ENCODE measurements at regions not wholly inside any gene's neighbourhood (a gene's known extent, or its start where the extent isn't known, plus 50 kb on each side); places are given as distances from the start of the nearest gene placed in this dataset.

DNA sequence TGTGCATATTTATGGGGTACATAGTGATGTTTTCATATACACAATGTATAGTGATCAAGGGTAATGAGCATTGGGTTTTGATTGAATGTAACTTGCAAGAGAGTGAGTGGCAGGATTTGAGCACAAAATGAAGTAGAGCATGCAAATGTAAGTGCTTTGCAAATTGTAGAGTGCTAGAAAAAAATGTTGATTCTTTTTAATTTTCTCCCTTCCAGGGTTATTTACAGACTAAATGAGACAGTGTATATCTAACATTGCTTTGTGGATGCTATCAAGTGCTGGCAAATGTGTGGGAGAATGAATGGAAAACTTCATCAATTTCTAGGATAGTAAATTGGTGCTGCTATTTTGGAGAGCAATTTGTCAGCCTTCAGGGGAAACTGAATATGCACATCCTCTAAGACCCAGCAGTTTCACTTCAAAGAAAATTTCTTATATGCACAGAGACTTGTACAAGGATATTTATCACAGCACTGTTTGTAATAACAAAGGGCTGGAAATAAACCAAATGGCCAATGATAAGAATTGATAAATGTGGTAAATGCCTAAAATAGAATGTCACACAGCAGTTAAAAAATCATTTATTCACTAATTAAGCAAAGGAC is 120.6 kb upstream of the PLPP4 start:
- DNase-seq: no peak
- intact Hi-C loops (cut with DNase I): loop anchor here (10.0 kb wide), 1 partner anchor 642 kb away; no protein-coding TSS in a partner anchor

DNA sequence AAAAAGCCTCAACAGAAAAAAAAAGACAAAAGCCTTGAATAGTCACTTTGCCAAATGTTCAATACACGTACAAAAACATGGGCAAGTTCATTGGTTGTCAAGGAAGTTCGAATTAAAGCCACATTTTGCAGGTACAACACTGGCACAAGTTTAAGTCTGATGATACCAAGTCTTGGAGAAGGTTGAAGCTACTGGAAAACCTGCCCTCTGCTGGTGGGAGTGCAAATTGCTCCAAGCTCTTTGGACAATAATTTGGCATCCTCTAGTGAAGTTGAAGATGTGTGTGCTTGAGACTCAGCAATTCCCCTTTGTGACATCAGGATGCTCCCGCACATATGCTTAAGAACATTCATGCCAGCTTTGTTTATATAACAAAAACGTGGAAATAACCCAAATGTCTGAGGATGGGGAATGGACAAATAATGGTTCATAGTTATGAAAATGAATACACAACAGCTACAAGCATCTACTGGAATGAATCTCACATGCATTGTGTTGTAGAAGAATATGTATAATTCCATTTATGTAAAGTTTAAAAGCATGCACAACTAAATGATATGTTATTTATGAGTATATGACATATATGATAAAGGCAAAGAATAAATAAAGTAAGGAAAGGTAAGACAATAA is 120.0 kb upstream of the PLPP4 start:
- intact Hi-C loops (cut with DNase I): loop anchor here (10.0 kb wide), 1 partner anchor 642 kb away; no protein-coding TSS in a partner anchor
- DNase-seq: peak in 37 of 42 donors; percentile 2 to 74 (median 36)

DNA sequence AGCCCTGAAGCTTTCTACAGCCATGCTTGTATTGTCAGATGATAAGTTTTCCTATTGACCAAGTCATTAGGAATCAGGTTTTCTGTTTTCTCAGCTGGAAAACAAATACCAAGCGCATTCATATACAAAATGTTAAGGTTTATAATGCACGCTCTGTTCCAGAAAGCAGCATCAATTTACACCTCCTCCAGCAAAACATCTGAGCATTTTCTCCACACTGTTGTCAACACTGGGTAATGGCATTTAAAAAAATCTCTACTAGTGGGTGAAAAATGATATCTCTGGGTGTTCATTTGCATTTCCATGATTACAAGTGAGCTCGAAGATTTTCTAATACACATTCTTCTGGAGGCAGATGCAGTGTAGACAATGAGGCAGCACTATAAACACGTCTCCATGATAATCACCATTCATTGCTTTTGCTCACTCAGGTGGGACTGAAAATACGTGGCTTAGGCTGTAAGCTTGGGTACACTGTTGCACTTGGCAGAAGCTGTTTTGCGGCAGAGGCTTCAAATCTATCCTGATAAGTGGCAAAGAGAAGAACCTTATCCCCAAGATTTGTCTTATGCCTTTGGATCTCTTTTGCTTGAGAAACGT is 114.8 kb upstream of the PLPP4 start:
- intact Hi-C loops (cut with DNase I): no loop called here
- no peak for DNase-seq

DNA sequence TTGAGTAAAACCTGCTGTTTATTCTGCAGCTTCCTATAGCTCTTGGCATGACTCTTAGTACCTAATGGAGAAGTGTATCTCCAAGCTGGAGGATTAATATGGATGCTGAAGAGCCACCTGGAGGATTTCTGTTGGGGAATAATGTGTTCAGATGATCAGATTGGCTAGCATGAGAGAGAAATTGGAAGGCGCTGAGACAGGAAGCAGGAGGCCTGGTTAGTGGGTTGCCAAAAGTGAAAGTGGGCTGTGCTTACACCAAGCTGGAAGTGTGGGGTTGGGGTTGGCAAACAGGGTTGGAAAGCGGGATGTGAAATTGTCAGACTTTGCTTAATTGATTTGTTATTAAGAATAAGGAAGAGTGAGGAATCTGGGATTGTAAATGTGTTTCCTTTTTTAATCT is 111.8 kb upstream of the PLPP4 start:
- DNase-seq: no peak
- intact Hi-C loops (cut with DNase I): no loop called here

DNA sequence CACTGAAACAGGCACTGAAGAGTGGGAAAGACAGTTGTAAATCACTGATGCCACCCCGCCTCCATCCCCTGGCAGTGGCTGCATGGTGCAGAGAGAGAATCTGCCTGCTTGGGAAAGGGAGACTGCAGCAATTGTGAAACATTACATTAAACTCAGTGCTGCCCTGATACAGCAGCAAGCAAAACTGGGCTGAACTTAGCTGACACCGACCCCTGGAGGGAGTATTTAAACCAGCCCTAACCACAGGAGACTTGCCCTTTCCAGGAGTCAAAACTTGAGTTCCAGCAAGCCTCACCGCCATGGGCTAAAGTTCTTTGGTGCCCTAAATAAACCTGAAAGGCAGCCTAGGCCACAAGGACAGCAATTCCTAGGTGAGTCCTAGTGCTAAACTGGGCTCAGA is 109.4 kb upstream of the PLPP4 start:
- intact Hi-C loops (cut with DNase I): no loop called here

DNA sequence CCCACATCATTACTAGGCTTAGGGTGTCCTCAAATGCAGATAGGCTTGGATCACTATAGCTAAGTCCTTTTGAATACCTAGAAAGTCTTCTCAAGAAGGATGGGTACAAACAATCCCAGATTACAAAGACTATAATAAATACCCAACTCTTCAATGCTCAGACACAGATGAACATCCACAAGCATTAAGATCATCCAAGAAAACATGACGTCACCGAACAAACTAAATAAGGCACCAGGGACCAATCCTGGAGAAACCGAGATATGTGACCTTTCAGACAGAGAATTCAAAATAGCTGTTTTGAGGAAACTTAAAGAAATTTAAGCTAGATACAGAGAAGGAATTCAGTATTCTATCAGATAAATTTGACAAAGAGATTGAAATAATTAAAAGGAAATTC is 108.0 kb upstream of the PLPP4 start:
- intact Hi-C loops (cut with DNase I): no loop called here
- DNase-seq: no peak

More for the DNA sequence above, 109.4 kb upstream of the PLPP4 start:
- DNase-seq: no peak

DNA sequence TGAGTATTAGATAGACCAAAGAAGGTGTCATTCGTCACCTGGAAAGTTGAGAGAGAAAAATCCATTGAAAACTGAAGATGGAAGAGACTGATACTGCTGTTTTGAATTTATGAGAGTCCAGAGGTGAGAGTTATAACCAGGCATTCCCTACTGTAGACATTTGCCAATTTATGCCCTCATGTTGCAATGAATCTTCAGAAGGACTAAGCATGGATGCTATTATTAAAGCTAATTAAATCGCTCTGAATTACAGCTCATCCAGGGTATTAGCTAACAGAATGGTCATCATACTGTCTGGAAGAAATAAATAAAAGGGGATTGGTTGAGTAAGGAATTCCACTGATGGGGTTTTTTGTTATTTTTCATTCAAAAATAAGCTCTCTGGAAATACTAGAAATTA is 101.6 kb upstream of the PLPP4 start:
- intact Hi-C loops (cut with DNase I): no loop called here
- no peak for DNase-seq

DNA sequence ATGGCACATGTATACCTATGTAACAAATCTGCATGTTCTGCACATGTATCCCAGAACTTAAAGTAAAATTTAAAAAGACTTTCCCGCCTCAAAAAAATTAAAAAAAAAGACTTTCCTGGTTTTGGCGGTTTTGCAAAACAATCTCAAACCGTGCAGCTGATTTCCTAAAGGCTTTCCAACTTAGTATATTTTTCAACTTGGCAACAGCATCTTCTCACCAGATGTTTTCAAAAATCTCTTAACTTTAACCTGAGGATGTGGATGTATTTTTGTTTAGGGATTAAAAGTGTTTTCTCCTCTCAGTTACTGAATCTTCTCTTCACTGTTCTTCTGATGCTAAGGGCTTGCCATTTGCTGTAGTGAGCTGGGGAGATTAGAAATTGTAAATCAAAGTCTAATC is 96.5 kb upstream of the PLPP4 start:
- no peak for DNase-seq
- intact Hi-C loops (cut with DNase I): no loop called here

DNA sequence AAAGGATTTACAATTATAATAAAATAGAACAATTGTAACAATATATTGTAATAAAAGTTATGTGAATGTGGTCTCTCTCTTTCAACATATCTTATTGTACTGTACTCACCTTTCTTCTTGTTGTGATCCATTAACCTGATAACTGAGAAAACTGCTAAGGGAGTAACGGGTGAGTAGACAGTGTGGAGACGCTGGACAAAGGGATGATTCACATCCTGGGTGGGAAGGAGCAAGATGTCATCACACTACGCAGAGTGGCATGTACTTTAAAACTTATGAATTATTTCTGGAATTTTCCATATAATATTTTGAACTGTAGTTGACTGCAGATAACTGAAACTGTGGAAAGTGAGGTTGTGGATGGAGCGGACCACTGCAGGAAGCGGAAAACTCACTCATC is 91.2 kb upstream of the PLPP4 start:
- no peak for DNase-seq
- intact Hi-C loops (cut with DNase I): no loop called here

DNA sequence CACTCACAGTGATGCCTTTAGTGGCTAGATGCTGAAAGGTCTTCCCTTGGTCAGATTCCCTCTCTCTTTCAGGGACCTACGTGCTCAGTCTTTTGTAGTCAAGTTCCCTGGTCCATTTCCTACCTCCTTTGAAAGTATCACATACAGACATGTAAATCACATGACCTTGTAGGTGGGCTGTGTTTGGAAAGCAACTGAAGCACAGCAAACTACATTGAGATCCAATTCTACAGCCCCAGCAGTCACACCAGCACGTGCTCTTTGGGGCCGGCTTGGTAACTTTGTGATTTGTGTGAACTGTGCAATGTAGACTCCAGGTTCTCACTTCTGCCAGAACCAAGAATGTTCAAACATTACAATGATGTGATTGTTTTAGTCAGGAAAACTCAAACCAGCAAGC is 89.7 kb upstream of the PLPP4 start:
- peak in 1 of 42 donors; percentile 8 for DNase-seq
- intact Hi-C loops (cut with DNase I): no loop called here

DNA sequence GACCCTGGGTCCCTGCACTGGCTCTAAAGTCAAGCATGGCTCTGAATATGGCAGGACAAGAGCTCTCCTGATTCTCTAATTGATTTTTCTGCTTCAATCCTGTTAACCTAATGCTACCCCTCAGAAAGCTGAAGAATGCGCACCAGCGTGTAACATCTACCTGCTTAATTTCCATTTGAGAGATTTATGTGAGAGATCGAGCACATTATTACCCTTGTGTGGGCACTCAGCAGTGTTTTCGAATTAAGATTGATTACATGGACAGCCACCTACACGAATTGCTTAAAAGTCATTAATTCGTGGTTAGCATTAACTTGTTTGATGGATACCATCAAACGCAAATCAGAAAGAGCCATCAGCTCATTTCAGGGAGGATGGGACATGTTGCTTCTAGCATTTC is 88.7 kb upstream of the PLPP4 start:
- DNase-seq: no peak
- intact Hi-C loops (cut with DNase I): no loop called here

DNA sequence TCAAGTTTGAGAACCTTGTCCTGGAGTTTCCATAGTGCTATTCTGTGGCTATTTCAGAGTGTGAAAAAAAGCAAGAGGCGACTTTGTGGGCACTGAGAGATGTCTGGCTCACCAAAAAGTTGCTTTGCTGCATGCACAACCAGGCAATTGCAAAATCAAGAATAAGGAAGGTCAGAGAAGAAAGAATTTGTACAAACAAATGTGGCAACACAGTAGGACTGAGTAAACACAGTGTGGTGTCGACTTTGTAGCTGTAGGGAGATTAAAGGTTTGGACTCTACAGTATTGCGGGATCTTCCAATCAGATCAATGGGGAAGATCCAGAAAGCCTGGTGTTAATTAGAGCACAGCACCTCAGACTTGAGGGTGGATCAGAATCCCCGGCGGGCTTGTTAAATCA is 88.1 kb upstream of the PLPP4 start:
- intact Hi-C loops (cut with DNase I): no loop called here
- DNase-seq: peak in 1 of 42 donors; percentile 7

DNA sequence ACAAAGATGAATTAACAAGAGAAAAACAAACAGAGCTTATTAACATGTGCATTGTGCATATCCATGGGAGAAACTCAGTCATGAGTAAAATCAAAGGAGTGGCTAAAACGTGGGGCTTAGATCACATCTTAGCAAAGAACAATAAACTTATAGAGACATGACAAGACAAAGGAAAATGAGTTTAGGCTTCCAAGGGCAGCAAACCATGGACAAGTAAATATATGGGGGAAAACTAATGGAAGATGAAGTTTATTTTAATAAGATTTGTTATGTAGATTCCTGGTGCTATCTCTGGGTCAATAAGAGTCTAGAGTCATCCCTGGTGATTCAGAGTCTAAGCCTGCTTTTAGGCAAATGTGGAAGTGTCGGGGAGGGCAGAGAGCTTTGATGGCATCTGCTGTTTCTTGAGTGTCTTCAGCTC is 87.2 kb upstream of the PLPP4 start:
- intact Hi-C loops (cut with DNase I): no loop called here
- no peak for DNase-seq

DNA sequence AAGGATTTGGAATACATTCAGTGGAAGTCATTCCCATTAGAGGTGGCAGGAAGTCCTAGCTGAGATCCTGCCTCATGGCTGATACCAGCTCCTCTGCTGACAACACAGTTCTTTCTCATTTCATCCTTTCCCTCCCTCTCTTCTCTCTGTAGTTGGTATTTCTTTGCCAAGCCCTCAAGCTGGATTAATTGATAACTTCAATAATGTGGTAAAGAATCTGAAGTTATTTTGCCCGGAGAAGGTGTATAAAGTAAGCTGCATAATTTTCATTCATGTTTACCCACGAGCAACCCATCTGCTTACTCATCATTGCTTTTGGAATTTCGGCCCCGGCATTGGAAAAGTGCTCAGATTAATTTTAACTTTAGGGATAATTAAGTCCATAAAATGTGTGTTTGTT is 85.2 kb upstream of the PLPP4 start:
- intact Hi-C loops (cut with DNase I): no loop called here
- peak in 1 of 42 donors; percentile 7 for DNase-seq

DNA sequence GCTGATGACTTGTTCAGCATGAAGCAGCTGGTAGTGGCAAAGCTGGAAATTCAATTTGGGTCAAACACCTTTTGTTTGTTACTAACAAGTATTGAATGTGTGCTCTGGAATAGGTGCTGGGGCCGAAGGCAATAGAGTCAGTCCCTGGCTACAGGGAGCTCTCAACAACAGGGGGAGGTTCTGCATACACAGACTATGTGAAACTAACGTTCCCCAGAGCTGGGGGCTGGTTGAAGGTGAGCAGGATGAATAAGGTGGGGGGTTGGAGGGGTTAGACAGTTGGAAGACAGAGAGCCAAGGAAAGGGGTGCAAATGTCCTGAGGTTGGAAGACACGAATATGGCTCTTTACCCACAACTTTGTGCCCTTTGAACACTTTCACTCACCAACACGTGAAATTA is 84.1 kb upstream of the PLPP4 start:
- DNase-seq: peak in 1 of 42 donors; percentile 23
- intact Hi-C loops (cut with DNase I): no loop called here

DNA sequence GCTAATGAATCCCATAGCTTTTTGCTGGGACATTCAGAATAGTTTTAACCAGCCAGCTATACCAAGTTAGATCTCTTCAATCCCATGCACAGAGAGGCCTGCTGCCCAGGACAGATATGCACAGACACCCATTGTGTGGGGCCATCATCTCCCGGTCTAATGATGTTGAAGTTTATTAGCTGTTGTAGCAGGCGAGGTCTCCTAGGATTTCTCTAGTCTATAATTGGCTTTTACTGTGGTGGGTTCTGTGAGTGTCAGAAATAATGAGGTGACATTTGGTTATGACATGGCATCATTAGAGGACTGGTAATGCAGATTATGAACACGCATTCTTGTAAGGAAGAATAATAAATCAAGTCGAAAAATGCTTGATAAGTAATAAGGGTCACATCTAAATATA is 81.4 kb upstream of the PLPP4 start:
- DNase-seq: no peak
- intact Hi-C loops (cut with DNase I): no loop called here

DNA sequence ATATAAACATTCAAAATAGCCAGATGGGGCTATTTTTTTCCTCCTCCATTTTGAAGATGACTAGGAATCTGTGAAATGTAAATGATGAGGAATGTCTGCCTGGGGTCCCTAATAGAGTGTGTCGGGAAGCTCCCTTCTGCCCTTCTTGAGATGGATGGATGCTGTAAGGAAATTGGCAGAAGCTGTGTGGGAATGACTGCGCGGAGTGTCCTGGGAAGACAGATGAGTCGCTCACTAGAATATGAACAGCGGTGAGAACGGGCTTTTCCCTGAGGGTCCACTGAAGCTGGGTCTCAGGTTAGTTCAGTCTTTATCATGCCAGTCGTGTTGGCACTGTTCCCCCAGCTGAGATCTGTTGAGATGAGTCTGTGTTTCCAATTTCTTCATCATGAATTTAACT is 75.1 kb upstream of the PLPP4 start:
- no peak for DNase-seq
- intact Hi-C loops (cut with DNase I): no loop called here

DNA sequence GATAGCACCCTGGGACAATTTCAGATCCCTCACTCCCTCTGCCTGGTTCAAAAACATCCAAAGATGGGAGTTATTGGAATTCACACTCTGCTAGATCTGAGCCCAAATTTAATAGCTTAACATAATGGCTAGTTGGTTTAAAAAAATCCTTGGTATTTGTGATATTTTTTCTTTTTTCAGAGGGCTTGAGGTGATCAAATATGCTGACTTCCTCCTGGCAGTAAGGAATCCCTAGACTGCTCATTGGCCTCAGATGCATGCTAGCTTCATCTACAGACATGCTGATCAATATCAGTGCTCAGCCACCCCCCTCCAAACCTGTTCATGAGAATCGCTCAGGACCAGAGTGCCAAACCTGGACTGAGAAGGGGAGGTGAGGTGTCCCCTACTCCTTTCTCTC is 74.7 kb upstream of the PLPP4 start:
- DNase-seq: no peak
- intact Hi-C loops (cut with DNase I): no loop called here

DNA sequence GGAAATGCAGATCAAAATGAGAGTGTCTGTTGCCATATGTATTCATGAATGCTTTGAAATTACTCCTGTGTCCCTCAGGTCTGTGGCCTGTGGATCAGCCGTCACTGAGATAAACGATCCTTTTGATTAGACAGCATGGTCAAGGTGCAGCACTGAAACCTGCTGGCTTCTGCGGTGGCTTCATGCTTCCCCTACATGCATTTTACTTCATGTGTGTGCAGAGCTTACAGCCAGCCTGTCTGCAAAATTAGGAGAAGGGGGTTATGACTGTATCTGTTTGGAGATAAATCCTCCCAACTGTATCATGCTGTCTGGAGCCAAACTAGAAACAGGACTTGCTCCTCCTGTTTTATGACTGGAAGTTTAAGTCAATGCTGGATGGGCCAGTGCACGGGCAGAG is 71.0 kb upstream of the PLPP4 start:
- intact Hi-C loops (cut with DNase I): no loop called here
- DNase-seq: no peak

DNA sequence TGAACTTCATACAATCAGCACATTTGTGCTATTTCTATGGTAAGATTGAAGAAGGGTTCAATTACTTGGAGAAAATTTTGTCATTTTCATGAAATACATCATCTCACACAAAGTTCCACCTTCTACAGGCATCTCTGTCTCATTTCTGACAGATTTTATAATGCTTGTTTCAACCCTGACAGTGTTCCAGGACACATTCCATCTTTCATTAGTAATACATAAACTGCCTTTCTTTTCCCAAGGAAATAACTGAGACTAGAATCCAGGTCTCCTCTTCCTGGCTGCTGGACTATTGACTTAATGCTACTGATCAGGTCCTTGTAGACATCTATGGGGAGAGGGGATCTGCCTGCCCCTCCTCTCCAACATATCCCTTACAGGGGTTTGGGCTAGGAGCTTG is 70.1 kb upstream of the PLPP4 start:
- intact Hi-C loops (cut with DNase I): no loop called here

DNA sequence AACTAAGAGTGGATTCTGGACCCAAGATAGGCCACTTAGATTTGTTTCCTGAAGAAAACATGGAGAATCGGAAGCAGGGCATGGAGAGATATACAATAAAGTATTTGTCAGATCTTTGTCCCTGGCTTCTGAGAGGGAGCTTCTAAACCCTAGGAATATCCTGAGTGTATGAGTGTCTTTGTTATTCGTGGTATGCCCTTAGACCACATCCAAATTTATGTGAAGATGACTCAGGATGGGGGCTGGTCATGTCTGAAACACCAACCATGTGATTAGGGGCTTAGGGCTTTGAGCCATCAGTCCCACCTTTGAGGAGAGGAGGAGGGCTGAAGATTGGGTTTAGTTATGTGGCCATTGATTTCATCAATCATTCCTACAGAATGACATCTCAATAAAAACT is 69.7 kb upstream of the PLPP4 start:
- intact Hi-C loops (cut with DNase I): no loop called here
- no peak for DNase-seq

More for the DNA sequence above, 70.1 kb upstream of the PLPP4 start:
- no peak for DNase-seq
